Activated CD4-positive, alpha-beta T cell treated with anti-CD3 and anti-CD28 coated beads, Interleukin-2, amount 50 U/mL, for 16 hours (primary cell): ENCODE measurements at regions not wholly inside any gene's neighbourhood (a gene's known extent, or its start where the extent isn't known, plus 50 kb on each side); places are given as distances from the start of the nearest gene placed in this dataset.

Experiments used
- DNase-seq: peaks from one replicate; pipeline ENCODE4 v3.0.0-alpha.2; 2020

GRCh38 chr2:22800412-22800811, 584.6 kb upstream of the KLHL29 start:
- no peak for DNase-seq

- DNase-seq = no peak
These were observed 583.9 kb upstream of the KLHL29 start for GRCh38 chr2:22801071-22801470.

- DNase-seq = no peak
These were observed 583.0 kb upstream of the KLHL29 start for GRCh38 chr2:22801970-22802369.

- no peak for DNase-seq
These were observed 577.1 kb upstream of the KLHL29 start for GRCh38 chr2:22807872-22808271.

GRCh38 chr2:22810602-22811001, 574.4 kb upstream of the KLHL29 start:
- DNase-seq = no peak

- no peak for DNase-seq
These were observed 572.8 kb upstream of the KLHL29 start for GRCh38 chr2:22812065-22812680.

GRCh38 chr2:22817197-22817596, 567.8 kb upstream of the KLHL29 start:
- DNase-seq = no peak

GRCh38 chr2:22821458-22821857, 563.5 kb upstream of the KLHL29 start:
- DNase-seq = no peak

- no peak for DNase-seq
These were observed 562.1 kb upstream of the KLHL29 start for GRCh38 chr2:22822835-22823234.

GRCh38 chr2:22824618-22825017, 560.4 kb upstream of the KLHL29 start:
- no peak for DNase-seq

- DNase-seq = no peak
These were observed 558.3 kb upstream of the KLHL29 start for GRCh38 chr2:22826703-22827102.

- DNase-seq = no peak
These were observed 555.2 kb upstream of the KLHL29 start for GRCh38 chr2:22829791-22830190.

GRCh38 chr2:22832196-22832595, 552.8 kb upstream of the KLHL29 start:
- no peak for DNase-seq

- DNase-seq = no peak
These were observed 546.5 kb upstream of the KLHL29 start for GRCh38 chr2:22838461-22838860.

GRCh38 chr2:22842205-22842869, 542.6 kb upstream of the KLHL29 start:
- DNase-seq = no peak

- DNase-seq = no peak
These were observed 541.0 kb upstream of the KLHL29 start for GRCh38 chr2:22843919-22844537.

GRCh38 chr2:22850310-22850709, 534.7 kb upstream of the KLHL29 start:
- DNase-seq = no peak

- no peak for DNase-seq
These were observed 530.4 kb upstream of the KLHL29 start for GRCh38 chr2:22854588-22854987.

GRCh38 chr2:22855081-22855480, 529.9 kb upstream of the KLHL29 start:
- DNase-seq = no peak

- DNase-seq = no peak
These were observed 529.2 kb upstream of the KLHL29 start for GRCh38 chr2:22855761-22856184.

GRCh38 chr2:22867973-22868372, 517.0 kb upstream of the KLHL29 start:
- no peak for DNase-seq

GRCh38 chr2:22878121-22878520, 506.9 kb upstream of the KLHL29 start:
- no peak for DNase-seq

- DNase-seq = no peak
These were observed 505.7 kb upstream of the KLHL29 start for GRCh38 chr2:22879009-22879863.

- DNase-seq = no peak
These were observed 504.8 kb upstream of the KLHL29 start for GRCh38 chr2:22880161-22880560.
